ENCODE measurements at regions not wholly inside any gene's neighbourhood (a gene's known extent, or its start where the extent isn't known, plus 50 kb on each side); places are given as distances from the start of the nearest gene placed in this dataset.
"Not testable (repeated sequence)": the region's sequence is repeated elsewhere in the genome, so short reads cannot be mapped to it uniquely, and the experiment has no call there.

- DNase-seq = peak; percentile 56
Measured at GRCh38 chr21:38999161-38999560, 184.1 kb downstream of the PSMG1 start.

GRCh38 chr21:38998281-38998680, 185.0 kb downstream of the PSMG1 start:
- DNase-seq = peak; percentile 36

GRCh38 chr21:38997843-38998175, 185.4 kb downstream of the PSMG1 start:
- not testable (repeated sequence) for DNase-seq

- DNase-seq = no peak
Measured at GRCh38 chr21:38997051-38997842, 186.0 kb downstream of the PSMG1 start.

GRCh38 chr21:38996355-38996754, 186.9 kb downstream of the PSMG1 start:
- no peak for DNase-seq

- DNase-seq = no peak
Measured at GRCh38 chr21:38995731-38996130, 187.5 kb downstream of the PSMG1 start.

- DNase-seq = no peak
Measured at GRCh38 chr21:38995071-38995669, 188.1 kb downstream of the PSMG1 start.

GRCh38 chr21:38994042-38994441, 188.3 kb downstream of the ETS2 start:
- no peak for DNase-seq

- peak; percentile 93 for DNase-seq
Measured at GRCh38 chr21:38993561-38993960, 187.8 kb downstream of the ETS2 start.

- no peak for DNase-seq
Measured at GRCh38 chr21:38992737-38993136, 187.0 kb downstream of the ETS2 start.

GRCh38 chr21:38990424-38990794, 184.7 kb downstream of the ETS2 start:
- DNase-seq = no peak

- peak; percentile 96 for DNase-seq
Measured at GRCh38 chr21:38989745-38990423, 184.2 kb downstream of the ETS2 start.

- DNase-seq = no peak
Measured at GRCh38 chr21:38989379-38989744, 183.6 kb downstream of the ETS2 start.

- no peak for DNase-seq
Measured at GRCh38 chr21:38988509-38989378, 183.0 kb downstream of the ETS2 start.

GRCh38 chr21:38987633-38988508, 182.1 kb downstream of the ETS2 start:
- no peak for DNase-seq

- DNase-seq = no peak
Measured at GRCh38 chr21:38986806-38987632, 181.3 kb downstream of the ETS2 start.

GRCh38 chr21:38986406-38986805, 180.7 kb downstream of the ETS2 start:
- no peak for DNase-seq

GRCh38 chr21:38985568-38986378, 180.0 kb downstream of the ETS2 start:
- peak; percentile 96 for DNase-seq

- DNase-seq = peak; percentile 94
Measured at GRCh38 chr21:38984982-38985567, 179.3 kb downstream of the ETS2 start.

- DNase-seq = peak; percentile 59
Measured at GRCh38 chr21:38984568-38984967, 178.8 kb downstream of the ETS2 start.
